PC-9 (cell line): ENCODE measurements at regions not wholly inside any gene's neighbourhood (a gene's known extent, or its start where the extent isn't known, plus 50 kb on each side); places are given as distances from the start of the nearest gene placed in this dataset.

Experiments
- CTCF ChIP-seq: fragments of 200-600 bp; sonication (generic); conservative IDR thresholded peaks from 2 replicates; pipeline ENCODE4 v1.6.1; 2017; ENCODE audit warnings: mixed run types, antibody characterized with exemption, mild to moderate bottlenecking, moderate library complexity
- EZH2 ChIP-seq: fragments of 200-600 bp; sonication (generic); IDR thresholded peaks from 2 replicates; pipeline ENCODE4 v1.8.0; 2017; ENCODE audit warnings: antibody characterized with exemption, low read depth

GRCh38 chr14:81971911-81972310, 438.3 kb upstream of the SEL1L start:
- TF ChIP-seq CTCF (no peak), EZH2 (no peak)
